NT2/D1 (cell line): ENCODE measurements at regions not wholly inside any gene's neighbourhood (a gene's known extent, or its start where the extent isn't known, plus 50 kb on each side); places are given as distances from the start of the nearest gene placed in this dataset.

ENCODE experiments used
- SUZ12 ChIP-seq: IDR thresholded peaks from 2 replicates; pipeline ENCODE4 v1.6.1; 2011; ENCODE audit not compliant: insufficient read length, insufficient read depth; ENCODE audit errors: extremely low read depth
- YY1 ChIP-seq: IDR thresholded peaks from 2 replicates; pipeline ENCODE4 v1.6.1; 2011; ENCODE audit not compliant: insufficient read length, insufficient read depth
- ZNF274 ChIP-seq: IDR thresholded peaks from 2 replicates; pipeline ENCODE4 v1.6.1; 2011; ENCODE audit warnings: mild to moderate bottlenecking, low read depth, low read length

DNA sequence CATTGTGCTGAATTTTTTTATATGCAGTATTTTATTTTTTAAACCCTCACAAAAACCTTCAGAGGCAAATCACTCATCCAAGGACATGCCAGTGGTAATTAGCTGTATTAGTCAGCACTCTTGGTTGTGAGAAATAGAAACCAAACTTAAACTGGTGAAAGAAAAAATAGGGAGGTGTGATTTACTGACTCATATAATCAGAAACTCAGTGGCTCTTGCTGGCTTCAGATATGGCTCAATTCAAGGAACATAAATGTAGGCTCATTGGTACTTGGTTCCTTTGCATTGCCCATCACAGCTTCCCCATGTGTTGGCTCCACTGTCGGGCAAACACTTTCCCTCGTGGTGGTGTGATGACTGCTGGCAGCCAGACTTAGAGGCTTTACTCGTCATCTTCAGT is 497.2 kb downstream of the MAT2B start:
- TF ChIP-seq YY1, result no peak
- TF ChIP-seq ZNF274, result no peak
- TF ChIP-seq SUZ12, result no peak
